NCI-H1417 (cell line): ENCODE measurements at regions not wholly inside any gene's neighbourhood (a gene's known extent, or its start where the extent isn't known, plus 50 kb on each side); places are given as distances from the start of the nearest gene placed in this dataset.

ENCODE experiments used
- DNase-seq, 3 experiments: peaks; one replicate each; lab custom pipeline; 2025; lab: John Stamatoyannopoulos, UW

GRCh38 chr4:129546531-129546930 lies 450.6 kb downstream of the C4orf33 start:
- no peak for DNase-seq

DNA sequence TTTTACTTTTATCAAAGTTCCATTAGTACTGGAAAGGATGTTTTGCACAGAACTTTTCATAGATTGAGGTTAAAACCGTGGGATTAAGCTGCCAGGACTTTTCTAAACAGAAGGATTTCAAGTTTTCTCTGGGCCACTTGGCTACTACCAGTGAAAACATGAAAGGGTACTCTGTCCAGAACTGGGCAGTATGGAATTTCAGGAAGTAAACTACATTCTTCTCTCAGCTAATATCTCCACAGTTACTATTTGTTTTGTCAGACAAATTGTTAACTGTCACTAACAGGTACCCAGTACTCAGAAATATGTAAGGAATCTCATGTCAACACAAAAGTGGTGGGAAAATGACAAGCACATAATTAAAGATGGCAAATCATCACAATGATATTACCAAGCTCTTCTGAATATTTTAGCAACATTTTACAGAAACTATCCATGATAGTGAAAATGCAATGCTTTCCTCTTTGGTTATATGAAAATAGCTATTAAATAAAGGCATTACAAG lies 454.4 kb downstream of the C4orf33 start:
- DNase-seq, result no peak

DNA sequence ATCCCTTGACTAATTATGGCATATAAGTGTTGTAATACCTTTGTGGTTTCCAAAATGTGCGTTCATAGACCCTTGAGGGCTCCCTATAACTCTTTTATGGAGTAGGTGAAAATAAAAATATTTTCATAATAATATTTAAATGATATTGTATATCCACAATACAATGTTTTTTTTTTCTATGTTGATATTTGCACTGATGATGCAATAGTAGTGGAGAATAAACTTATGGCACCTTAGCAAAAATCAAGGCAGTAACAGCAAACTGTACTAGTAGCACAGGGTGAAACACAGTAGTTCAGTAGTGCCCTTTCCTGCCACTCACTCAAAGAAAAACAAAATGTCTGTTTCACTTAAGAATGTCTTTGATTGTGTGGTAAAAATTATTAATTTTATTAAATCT lies 465.3 kb downstream of the C4orf33 start:
- DNase-seq, result no peak

DNA sequence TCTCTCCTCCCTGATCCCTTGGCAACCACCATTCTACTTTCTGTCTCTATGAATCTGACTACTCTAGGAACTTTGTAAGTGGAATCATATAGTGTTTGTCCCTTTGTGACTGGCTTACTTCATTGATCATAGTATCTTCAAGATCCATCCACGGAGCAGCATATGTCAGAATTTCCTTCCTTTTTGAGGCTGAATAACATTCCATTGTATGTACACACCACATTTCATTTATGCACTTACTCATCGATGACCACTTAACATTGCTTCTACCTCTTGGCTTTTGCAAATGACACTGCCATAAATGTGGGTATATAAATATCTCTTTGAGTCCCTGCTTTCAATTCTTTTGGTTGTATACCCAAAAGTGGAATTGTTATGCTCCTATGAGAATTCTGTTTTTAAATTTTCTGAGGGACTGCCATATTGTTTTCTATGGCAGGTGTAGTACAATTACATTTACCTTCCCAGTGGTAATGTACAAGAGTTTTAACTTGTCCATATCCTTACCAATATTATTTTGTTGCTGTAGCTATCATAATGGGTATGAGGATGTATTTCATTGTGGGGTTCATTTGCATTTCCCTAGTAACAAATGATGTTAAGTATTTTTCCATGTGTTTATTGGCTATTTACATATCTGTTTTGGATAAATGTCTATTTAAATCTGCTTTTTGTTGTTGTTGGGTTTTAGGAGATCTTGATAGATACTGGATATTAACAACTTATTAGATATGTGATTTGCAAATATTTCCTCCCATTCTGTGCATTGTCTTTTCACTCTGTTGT lies 466.1 kb downstream of the C4orf33 start:
- DNase-seq, result no peak

- DNase-seq, result no peak
These were observed 469.3 kb downstream of the C4orf33 start for GRCh38 chr4:129565214-129565613.

GRCh38 chr4:129570326-129570725 lies 474.4 kb downstream of the C4orf33 start:
- DNase-seq, result no peak

- no peak for DNase-seq
These were observed 482.4 kb downstream of the C4orf33 start for GRCh38 chr4:129578336-129578735.

DNA sequence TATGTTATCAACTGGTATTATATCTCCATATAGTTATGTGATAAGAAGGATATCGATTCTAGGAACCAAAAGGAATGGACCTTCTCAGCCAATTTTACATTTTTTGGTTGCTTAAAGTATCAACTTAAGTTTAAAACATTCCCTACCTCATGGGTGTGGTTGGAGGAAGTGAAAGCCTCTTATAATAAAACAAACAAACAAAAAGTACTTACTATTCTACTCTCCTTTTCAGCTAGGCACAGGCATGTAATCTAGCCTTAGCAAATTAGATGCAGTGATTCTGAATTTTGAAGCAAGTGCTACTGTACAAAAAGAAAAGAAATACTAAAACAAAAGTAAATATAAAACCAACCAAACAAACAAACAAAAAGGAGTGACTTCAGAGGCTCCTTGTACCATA lies 485.4 kb downstream of the C4orf33 start:
- DNase-seq, result no peak

- DNase-seq, result no peak
These were observed 487.9 kb downstream of the C4orf33 start for GRCh38 chr4:129583868-129584267.

GRCh38 chr4:129598582-129598981 lies 502.6 kb downstream of the C4orf33 start:
- DNase-seq, result no peak

DNA sequence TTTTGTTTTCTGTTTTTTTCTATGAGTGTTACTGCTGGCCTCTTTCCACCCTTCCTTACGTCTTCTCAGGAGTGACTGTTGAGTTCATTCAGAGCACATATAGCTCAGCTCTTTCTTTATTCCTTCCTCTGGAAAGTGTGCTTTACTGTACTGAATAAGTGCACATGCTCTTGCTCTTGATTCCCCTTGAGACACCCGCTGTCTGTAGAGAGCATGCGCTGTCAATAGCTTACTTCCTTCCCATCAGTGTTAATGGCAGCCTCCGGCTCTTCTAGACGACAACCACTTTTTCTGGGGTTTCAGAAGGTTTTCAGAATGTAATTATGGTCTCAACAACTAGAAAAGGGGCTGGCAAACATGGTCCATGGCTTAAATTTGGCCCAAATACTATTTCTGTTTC lies 504.9 kb downstream of the C4orf33 start:
- no peak for DNase-seq

DNA sequence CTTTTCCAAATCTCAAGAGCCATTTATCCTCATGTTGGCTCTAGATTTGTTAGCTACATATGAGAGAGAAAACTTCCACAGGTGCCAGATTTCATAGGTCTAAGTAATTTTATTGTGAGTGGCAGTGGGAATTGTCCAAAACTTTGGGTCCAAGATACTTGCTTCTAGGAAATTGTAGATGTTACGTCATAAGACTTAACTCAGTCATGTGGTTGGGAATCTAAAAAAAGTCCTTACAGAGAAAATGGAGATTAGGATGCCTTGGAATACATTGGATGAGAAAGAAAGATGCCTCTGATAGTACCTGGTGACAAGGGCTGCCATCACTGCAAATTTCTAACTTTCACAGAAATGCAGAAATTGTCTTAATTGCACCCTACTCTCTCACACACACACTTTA lies 506.5 kb downstream of the C4orf33 start:
- DNase-seq, result no peak

- DNase-seq, result no peak
These were observed 507.4 kb downstream of the C4orf33 start for GRCh38 chr4:129603241-129603931.

- DNase-seq, result no peak
These were observed 508.8 kb downstream of the C4orf33 start for GRCh38 chr4:129604632-129605255.

- DNase-seq, result peak in 1 of 3 experiments; percentile 7
These were observed 518.7 kb downstream of the C4orf33 start for GRCh38 chr4:129614611-129615010.

- DNase-seq, result no peak
These were observed 526.6 kb downstream of the C4orf33 start for GRCh38 chr4:129622566-129622965.

- no peak for DNase-seq
These were observed 527.4 kb downstream of the C4orf33 start for GRCh38 chr4:129623233-129623875.

DNA sequence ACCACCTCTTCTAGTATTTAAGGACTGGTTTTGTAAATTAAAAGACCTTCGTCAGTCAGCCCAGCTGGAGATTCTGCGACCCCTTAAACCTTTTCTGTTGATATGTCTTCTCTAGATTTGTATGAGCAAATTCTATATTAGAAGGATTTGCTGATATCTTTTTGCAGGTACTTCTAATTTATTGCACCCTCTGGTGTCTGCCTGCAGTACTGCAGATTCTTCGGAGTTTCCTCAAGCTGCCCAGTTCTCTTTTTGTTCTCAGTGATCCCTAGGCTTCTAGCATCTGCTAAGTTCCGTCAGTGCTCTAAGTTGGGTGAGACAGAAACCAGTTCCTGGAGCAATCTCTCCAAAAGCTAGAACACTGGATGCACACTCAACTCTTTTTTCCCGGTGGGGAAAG lies 545.2 kb downstream of the C4orf33 start:
- DNase-seq, result peak; percentile 8 to 48 (median 30)

DNA sequence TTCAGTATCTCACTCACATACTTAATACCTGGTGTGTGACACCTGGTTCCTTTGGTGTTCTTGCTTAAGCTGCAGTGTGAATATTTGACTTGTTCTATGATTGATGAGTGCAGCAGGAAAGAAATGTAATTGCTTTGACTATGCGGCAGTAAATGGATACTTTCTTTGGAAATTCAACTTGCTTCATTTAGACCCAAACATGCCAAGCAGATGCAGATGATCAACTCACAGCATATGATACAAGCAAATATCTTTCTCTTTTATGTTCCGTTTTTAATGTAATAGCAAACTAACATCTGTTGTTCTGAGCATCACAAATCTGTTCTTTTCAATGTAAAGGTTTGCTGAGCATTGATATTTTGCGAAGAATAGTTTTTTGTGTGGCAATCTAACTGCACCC lies 549.5 kb downstream of the C4orf33 start:
- DNase-seq, result peak in 2 of 3 experiments; percentile 61 to 88

DNA sequence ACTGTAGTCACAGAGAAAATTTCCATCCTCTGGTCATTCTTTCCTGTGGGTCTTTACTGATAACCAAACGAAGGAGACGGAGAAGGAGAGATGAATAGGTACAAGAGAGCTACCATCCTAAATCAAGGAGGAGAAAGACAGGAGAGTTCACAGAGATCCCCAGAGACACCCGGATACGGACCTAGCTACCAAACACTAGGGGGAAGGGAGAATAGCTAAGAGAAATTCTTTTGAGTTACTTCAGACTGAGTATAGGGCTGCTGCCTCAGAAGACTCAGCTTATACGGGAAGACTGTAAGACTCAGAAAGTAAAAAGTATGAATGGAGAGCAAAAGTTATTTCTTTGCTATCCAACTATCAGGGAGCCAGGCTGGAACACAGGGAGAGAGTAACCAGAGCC lies 572.1 kb downstream of the C4orf33 start:
- no peak for DNase-seq

GRCh38 chr4:129672941-129673340 lies 577.0 kb downstream of the C4orf33 start:
- DNase-seq, result peak in 1 of 3 experiments; percentile 21

- DNase-seq, result no peak
These were observed 579.1 kb downstream of the C4orf33 start for GRCh38 chr4:129675036-129675435.
